ENCODE measurements at regions not wholly inside any gene's neighbourhood (a gene's known extent, or its start where the extent isn't known, plus 50 kb on each side); places are given as distances from the start of the nearest gene placed in this dataset.
"Not testable (repeated sequence)": the region's sequence is repeated elsewhere in the genome, so short reads cannot be mapped to it uniquely, and the experiment has no call there.

DNA sequence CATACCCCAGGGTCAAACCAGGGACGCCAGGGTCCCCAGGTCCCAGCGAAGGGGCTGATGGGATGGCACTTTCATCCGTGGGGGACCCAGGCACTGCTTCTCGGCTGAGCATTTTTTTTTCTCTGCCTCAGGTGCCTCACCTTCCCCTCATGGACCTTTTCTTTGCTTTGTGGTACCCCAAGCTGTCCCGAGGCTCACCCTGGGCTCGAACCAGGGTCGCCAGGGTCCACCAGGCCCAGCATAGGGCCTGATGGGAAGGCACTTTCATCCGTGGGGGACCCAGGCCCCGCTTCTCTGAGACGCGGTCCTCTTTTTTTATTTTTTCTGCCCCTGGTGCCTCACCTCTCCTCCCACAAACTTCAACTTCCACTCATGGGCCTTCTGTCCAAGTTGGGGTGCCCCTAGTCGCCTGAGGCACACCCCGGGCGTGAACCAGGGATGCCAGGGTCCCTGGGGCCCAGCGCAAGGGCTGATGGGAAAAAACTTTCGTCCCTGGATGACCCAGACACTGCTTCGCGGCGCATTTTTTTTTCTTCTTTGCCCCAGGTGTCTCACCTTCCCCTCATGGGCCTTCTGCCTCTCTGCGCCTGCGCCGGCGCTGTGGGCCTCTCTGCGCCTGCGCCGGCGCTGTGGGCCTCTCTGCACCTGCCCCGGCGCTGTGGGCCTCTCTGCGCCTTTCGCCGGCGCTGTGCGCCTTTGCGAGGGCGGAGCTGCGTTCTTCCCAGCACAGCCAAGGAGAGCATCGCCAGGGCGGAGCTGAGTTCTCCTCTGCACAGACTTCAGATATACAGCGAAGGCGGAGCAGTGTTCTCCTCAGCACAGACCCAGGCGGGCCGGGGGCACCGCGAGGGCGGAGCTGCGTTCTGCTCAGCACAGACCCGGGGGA lies 533.3 kb downstream of the CWH43 start:
- H3K27me3 ChIP-seq (ENCODE audit: low read depth); H3K4me3 ChIP-seq; H3K36me3 ChIP-seq; H3K4me1 ChIP-seq; H3K27ac ChIP-seq (replicated peaks); DNase-seq; intact Hi-C loops (cut with micrococcal nuclease): not testable (repeated sequence)
- H3K9me3 ChIP-seq (replicated peaks), result peaks cover 20% of the 10 kb centered on the region

DNA sequence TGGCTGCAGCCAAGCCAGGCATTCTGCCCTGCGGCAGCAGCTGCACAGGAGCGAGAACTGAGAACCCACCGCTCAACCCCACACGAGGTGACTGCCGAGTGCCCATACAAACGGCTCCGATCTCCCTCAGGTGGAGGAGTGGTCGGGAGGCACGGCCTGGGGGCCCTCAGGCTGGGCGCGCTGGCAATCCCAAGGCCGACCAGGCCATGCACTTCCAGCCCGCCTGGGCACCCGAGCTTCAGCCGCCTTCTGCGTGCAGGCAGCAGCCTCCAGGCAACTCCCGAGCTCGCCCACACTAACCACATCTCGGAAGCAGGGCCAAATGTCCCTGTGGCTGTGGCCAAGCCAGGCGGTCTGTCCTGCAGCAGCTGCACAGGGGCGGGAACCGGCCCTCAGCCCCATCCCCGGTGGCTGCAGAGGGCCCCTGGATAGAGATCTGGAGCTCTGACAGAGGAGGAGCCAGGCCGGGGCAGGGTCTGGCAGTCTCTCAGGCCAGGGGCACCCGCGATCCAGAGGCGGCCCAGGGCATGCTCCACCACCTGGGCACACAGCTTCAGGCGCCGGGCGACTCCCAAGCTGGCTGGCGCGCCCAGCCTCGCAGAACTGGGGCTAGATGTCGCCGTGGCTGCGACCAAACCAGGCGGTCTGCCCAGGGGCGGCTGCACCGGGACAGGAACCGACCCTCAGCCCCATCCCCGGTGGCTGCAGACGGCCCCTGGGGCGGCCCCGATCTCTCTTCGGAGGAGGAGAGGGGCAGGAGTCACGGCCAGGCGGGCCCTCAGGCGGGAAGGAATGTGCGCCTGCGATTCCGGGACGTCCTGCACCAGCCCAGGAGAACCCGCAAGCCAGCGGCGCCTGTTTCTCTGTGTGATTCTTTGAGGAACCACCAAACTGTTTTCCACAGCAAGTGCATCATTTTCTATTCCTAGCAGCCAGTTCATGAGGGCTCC lies 538.0 kb downstream of the CWH43 start:
- H3K4me1 ChIP-seq; DNase-seq; H3K36me3 ChIP-seq; H3K27me3 ChIP-seq (ENCODE audit: low read depth); H3K4me3 ChIP-seq; intact Hi-C loops (cut with micrococcal nuclease); H3K9me3 ChIP-seq (replicated peaks); H3K27ac ChIP-seq (replicated peaks): not testable (repeated sequence)

DNA sequence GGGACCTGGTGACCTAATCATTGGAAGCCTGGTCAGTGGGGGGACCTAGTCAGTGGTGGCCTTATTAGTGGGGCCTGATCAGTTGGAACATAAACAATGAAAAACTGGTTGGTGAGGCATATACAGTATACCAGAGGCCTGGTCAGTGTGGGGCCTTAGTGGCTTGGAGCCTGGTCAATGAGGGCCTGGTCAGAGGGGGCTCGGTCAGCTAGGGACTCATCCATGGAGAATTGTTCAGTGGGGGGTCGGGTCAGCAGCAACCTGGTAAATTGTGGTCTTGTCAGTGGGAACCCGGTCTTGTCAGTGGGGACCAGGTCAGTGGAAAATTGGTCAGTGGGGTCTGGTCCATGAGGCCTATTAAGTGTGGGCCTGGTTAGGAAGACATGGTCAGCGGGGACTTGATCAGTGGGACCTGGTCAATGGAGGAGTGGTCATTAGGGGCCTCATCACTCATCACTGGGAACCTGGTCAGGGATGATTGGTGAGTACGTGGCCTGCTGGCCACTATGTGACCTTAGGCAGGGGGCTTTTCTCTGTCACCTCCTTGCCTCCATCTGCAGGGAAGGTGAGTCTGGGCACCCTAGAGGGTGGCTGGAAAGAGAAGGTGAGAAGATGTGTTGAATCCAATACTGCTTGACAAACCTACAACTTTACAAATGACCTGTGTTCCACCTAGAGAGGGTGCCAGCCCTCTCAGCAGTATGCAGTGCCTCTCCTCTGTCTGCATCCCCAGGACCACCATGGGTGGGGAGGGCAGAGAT lies 573.0 kb downstream of the CWH43 start:
- H3K4me3 ChIP-seq; H3K36me3 ChIP-seq; DNase-seq; H3K27ac ChIP-seq (replicated peaks); H3K27me3 ChIP-seq (ENCODE audit: low read depth); H3K9me3 ChIP-seq (replicated peaks); intact Hi-C loops (cut with micrococcal nuclease); H3K4me1 ChIP-seq: not testable (repeated sequence)

DNA sequence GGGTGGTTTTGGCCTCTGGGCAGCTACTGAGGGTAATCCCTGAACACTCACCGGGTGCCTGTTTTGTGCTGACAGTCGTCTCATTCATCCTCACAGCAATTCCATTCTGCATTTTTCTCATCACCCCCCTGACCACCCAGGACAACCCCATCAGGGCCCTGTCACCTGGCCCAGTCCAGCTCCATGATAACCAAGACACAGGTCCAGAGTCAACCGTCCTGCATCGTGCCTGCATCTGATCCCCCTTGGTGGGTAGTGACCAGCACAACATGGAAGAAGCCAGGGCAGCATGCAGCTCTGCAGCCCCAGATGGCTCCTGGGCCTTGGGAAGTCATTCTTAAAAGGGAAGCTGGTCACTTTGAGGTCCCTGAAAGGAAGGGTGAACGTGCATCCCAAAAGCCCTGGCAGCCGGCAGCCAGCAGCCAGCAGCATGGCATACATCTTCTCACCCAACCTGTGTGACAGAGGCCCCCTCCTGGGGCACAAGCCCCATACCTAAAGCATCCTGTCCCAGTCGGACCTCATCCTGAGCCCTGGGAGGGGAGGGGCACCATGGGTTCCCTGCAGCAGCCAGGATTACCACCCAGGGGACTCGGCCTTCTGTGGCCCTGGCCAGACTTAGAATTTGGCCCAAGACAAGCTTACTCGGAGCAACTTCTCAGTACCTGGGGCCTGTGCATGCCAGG lies 574.2 kb downstream of the CWH43 start:
- H3K9me3 ChIP-seq (replicated peaks); H3K27me3 ChIP-seq (ENCODE audit: low read depth); H3K4me3 ChIP-seq; DNase-seq; intact Hi-C loops (cut with micrococcal nuclease); H3K36me3 ChIP-seq; H3K4me1 ChIP-seq; H3K27ac ChIP-seq (replicated peaks): not testable (repeated sequence)

DNA sequence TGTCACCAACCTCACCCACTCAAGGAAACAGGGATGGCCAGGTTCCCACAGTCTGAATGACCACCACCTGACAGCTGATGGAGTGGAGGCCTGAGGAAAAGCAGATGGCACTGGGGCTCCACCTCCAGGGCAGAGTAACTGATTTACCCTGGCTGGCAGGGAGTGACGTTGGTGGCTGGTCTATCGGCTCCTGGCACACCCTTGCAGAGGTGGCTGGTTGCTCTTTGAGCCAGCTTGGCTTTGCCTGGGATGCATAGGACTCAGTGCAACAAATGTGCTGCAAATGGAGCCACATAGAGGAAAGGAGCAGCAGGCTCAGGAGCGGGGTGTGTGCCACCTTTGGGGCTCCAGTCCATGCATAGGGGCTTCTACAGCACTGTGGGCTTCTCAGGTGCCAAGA lies 574.8 kb downstream of the CWH43 start:
- H3K4me3 ChIP-seq; H3K4me1 ChIP-seq; intact Hi-C loops (cut with micrococcal nuclease); H3K27ac ChIP-seq (replicated peaks); H3K9me3 ChIP-seq (replicated peaks); DNase-seq; H3K27me3 ChIP-seq (ENCODE audit: low read depth); H3K36me3 ChIP-seq: not testable (repeated sequence)

DNA sequence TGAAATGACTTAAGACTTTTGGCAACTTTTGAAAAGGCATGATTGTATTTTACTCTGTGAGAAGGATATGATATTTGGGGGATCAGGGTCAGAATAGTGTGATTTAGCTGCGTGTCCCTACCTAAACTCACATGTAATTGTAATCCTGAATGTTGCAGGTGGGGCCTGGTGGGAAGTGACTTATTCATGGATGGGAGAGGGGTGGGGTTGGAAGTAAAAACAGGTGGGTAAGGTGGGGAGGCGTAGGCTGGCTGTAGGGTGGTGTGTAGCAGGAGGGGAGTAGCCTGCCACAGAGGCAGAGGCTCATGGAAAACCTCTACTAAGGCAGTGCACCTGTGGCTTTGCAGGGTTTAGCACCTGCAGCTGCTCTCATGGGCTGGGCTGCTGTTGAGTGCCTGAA lies 584.2 kb downstream of the CWH43 start:
- H3K27me3 ChIP-seq (ENCODE audit: low read depth); H3K4me3 ChIP-seq; H3K27ac ChIP-seq (replicated peaks); DNase-seq; H3K36me3 ChIP-seq; H3K4me1 ChIP-seq; intact Hi-C loops (cut with micrococcal nuclease); H3K9me3 ChIP-seq (replicated peaks): not testable (repeated sequence)

DNA sequence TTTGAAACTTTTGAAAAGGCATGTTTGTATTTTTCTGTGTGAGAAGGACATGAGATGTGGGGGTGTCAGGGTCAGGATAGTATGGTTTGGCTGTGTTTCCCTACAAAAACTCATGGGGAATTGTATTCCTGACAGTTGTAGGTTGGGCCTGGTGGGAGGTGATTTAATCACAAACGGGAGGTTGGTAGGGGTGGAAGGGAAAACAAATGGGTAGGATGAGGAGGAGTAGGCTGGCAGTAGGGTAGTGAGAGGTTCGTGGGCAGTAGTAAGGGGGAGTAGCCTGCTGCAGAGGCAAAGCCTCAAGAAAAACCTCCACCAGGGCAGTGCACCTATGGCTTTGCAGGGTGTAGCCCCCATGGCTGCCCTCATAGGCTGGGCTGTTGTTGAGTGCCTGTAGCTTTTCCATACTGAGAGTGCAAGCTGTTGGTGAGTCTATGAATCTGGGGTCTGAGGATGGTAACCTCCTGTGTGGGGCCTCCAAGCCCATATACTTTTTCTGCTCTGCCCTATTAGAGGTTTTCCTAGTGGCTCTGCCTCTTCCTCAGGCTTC lies 587.7 kb downstream of the CWH43 start:
- H3K4me3 ChIP-seq; DNase-seq; H3K36me3 ChIP-seq; H3K27ac ChIP-seq (replicated peaks); H3K4me1 ChIP-seq; H3K9me3 ChIP-seq (replicated peaks); intact Hi-C loops (cut with micrococcal nuclease); H3K27me3 ChIP-seq (ENCODE audit: low read depth): not testable (repeated sequence)

DNA sequence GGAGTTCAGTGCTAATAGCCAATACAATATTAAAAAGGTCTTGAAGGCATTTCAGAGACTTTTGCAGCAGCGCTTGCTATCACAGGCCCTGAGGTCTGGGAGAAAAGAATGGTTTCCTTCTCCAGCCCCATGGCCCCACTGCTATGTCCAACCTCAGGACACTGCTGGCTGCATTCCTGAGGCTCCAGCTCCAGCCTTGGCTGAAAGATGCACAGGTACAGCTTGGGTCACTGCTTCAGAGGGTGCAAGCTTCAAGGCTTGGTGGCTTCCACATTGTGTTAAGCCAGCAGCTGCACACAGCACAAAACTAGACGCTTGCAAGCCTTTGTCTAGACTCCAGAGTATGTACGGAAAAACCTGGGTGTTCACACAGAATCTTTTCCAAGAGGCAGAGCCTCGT lies 589.2 kb downstream of the CWH43 start:
- H3K4me1 ChIP-seq; H3K27me3 ChIP-seq (ENCODE audit: low read depth); intact Hi-C loops (cut with micrococcal nuclease); DNase-seq; H3K27ac ChIP-seq (replicated peaks); H3K4me3 ChIP-seq; H3K36me3 ChIP-seq; H3K9me3 ChIP-seq (replicated peaks): not testable (repeated sequence)

DNA sequence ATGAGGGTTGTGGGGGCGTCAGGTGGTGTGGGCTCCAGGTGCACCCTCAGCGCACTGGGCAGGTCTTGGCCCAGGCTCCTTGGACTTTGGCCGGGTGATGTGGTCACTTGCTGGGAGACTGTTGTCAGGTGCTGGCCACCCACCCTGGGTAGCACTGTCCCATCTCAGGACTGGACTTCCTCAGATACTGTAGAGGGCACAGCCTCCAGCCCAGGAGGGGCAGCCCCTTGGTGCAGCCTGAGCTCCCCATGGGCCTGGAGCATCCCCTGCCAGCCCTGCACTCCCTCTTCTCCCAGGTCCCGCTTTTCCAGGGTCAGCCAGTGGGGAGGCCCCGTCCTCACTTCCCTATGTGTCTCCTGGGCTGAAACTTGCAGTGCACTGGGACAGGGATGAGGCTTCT lies 592.3 kb downstream of the CWH43 start:
- DNase-seq; intact Hi-C loops (cut with micrococcal nuclease): not testable (repeated sequence)

DNA sequence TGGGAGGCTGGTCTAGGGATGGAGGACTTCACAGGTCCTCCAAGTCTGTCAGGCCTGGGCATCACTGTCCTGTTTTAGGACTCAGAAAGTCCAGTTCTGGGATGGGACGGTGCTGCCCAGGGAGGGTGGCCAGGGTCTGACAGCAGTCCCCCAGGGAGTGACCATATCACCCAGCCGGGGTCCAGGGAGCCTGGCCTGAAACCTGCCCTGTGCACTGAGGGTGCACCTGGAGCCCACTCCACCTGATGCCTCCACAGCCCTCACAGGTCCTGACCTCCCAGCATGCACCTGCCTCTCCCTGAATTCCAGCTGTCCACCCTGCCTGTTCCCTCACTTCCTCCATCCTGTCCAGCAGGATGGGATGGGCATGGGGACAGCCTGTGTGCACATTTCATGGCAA lies 592.8 kb downstream of the CWH43 start:
- H3K27me3 ChIP-seq (ENCODE audit: low read depth); H3K4me1 ChIP-seq; H3K27ac ChIP-seq (replicated peaks); H3K36me3 ChIP-seq; H3K4me3 ChIP-seq; DNase-seq; intact Hi-C loops (cut with micrococcal nuclease): not testable (repeated sequence)
- peaks cover 13% of the 10 kb centered on the region for H3K9me3 ChIP-seq (replicated peaks)

More for the DNA sequence above, 592.3 kb downstream of the CWH43 start:
- not testable (repeated sequence) for H3K9me3 ChIP-seq (replicated peaks); H3K36me3 ChIP-seq; H3K4me1 ChIP-seq; H3K27me3 ChIP-seq (ENCODE audit: low read depth); H3K4me3 ChIP-seq; H3K27ac ChIP-seq (replicated peaks)

DNA sequence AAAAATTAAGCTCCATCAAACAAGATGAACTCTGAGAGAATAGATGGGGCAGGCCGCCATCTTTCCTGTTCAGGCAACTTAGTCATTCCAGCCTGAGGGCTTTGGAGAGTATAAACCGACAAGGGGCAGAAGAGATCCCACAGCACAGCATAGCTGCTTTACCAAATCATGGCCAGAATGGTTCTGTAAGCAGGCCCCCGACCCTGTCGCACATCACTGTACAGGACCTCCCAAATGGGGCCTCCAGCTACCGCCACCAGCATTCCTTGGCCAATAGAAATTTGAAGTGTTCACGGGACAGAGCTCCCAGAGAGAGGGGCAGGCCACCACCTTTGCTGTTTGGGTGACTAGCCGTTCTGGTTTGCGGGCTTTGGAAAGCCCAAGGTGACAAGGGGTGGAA lies 594.1 kb downstream of the CWH43 start:
- H3K4me3 ChIP-seq; H3K4me1 ChIP-seq; DNase-seq; H3K36me3 ChIP-seq; H3K27ac ChIP-seq (replicated peaks); intact Hi-C loops (cut with micrococcal nuclease); H3K27me3 ChIP-seq (ENCODE audit: low read depth): not testable (repeated sequence)
- peaks cover 13% of the 10 kb centered on the region for H3K9me3 ChIP-seq (replicated peaks)

DNA sequence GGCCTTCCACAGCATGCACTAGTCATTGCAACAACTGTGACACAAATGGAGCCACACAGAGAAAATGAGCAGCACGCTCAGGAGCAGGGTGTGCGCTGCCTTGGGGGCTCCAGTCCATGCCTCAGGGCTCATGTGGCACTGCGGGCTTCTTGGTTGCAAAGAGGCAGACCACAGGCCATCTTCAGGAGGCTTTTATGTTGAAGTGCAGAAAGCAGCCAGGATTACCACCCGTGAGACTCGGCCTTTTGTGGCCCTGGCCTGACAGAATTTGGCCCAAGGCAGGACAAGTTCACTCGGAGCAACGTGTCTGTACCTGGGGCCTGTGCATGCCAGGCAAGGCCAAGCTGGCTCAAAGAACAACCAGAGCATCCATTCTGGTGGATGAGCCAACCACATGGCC lies 602.3 kb downstream of the CWH43 start:
- H3K4me1 ChIP-seq; H3K27me3 ChIP-seq (ENCODE audit: low read depth); H3K27ac ChIP-seq (replicated peaks); intact Hi-C loops (cut with micrococcal nuclease); DNase-seq; H3K36me3 ChIP-seq; H3K9me3 ChIP-seq (replicated peaks); H3K4me3 ChIP-seq: not testable (repeated sequence)
